Renal cortex interstitium (tissue), 11 donors: ENCODE measurements at regions not wholly inside any gene's neighbourhood (a gene's known extent, or its start where the extent isn't known, plus 50 kb on each side); places are given as distances from the start of the nearest gene placed in this dataset.
A peak's percentile ranks its signal among the peaks of the same experiment; 100 is the strongest.
"Not testable (repeated sequence)": the region's sequence is repeated elsewhere in the genome, so short reads cannot be mapped to it uniquely, and the experiment has no call there.

ENCODE experiments used
- DNase-seq, 11 donors: peaks; one replicate each; pipeline ENCODE4 v3.0.0-alpha.2; 2013; ENCODE audit warnings: low read depth in 9 of 11, low spot score in 4 of 11; ENCODE audit errors: extremely low read depth in 1 of 11

GRCh38 chr9:134525070-134525815, 116.4 kb upstream of the COL5A1 start:
- DNase-seq = no peak

- no peak for DNase-seq
Observed at GRCh38 chr9:134525841-134526583, 115.6 kb upstream of the COL5A1 start.

- no peak for DNase-seq
Observed at GRCh38 chr9:134526584-134527477, 114.8 kb upstream of the COL5A1 start.

- no peak for DNase-seq
Observed at GRCh38 chr9:134530724-134531123, 110.9 kb upstream of the COL5A1 start.

- DNase-seq = no peak
Observed at GRCh38 chr9:134531220-134531970, 110.2 kb upstream of the COL5A1 start.

DNA sequence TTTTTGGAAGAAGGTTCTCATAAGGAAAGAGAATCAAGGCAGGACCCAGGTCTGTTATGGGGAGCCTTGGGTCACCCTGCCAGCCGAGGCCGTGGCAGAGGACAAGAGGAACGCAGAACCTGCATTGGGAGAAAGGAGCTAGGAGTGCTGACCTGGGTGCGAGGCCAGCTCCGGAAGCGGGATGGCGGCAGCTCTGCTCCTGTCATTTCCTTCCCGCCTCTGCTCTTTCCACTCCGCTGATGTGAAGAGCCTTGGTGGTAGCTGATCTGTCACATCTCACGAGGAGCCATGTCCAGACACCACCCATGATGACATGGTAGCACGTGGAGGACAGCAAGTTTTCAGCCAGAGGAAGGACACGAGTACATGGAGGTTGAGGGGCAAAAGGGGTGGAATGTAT, 109.5 kb upstream of the COL5A1 start:
- no peak for DNase-seq

DNA sequence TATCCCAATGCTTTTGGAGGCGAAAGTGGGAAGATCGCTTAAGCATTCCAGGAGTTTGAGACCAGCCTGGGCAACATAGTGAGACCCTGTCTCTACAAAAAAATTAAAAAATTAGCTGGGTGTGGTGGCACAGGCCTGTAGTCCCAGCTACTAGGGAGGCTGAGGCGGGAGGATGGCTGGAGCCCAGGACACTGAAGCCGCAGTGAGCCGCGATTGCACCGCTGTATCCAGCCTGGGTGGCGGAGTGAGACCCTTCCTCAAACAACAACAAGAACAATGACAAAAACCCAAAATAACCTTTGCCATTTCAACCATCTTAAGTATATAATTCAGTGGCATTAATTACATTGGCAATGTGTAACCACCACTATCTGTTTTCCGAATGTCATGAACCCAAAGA, 108.9 kb upstream of the COL5A1 start:
- not testable (repeated sequence) for DNase-seq

DNA sequence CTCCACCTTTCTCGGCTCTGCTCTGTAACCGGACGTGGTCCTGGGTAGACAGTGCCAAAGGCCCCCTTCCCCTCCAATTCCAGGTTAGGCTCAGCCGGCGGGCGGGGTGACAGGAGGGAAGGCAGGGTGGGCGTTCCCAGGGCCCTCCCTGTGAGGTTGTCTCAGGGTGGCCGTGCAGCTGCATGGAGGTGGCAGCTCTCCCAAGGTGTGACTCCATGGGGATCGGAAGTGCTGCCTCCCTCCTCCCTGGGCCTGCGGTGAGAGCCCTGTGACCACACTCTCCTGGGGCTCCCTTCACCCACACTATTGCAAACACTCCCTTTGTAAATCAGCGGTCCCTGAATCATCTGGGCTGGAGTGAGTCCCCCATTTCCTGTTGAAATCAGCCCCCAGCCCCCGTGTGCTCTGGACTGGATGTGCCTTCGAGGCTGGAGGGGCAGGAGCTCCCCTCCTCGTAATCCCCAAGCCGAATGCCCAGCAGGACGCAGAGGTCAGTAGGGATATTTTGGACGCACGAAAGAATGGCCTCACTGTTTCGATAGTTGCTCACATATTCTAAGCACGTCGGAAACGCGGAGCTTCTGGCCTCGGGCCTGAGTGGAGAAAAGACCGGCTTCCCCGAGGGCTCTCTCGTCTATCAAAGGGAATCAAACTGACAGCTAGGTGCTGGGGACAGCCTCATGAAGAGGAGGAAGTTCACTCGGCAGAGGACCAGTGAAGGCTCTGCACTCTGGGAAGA, 107.6 kb upstream of the COL5A1 start:
- DNase-seq = no peak

DNA sequence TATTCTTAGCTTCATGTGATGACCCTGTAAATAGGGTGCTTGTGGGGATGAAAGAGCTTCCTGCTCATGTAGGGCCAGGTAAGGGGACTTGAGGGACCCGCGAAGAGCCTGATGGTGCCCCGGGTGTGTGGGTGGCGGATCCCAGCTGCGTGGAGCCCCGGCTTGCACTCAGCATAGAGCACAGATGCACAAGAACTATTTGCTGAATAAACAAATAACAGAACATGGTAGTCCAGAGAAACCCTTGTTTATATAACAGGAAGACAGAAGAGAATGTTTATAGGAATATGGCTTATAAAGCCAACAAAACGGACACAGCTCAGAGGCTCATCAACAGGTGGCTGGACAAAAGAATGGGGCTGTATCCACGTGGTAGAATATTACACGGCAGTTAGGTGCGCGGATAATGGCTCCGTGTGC, 106.9 kb upstream of the COL5A1 start:
- DNase-seq = no peak

DNA sequence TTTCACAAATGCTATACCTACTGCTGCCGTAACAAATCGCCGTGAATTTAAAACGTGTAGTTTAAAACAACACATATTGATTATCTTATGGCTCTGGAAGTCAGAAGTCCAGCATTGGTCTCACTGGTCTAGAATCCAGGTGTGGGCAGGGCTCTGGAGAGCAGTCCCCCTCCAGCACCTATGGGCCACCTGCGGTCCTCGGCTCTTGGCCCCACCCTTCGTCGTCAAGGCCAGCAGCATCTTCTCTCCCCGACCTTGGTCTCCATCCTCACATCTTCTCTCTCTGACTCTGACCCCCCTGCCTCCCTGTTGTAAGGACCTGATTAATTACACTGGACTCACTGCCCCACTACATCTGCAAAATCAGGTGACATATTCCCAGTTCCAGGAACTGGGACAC, 106.4 kb upstream of the COL5A1 start:
- DNase-seq = no peak

- no peak for DNase-seq
Observed at GRCh38 chr9:134536101-134536900, 105.3 kb upstream of the COL5A1 start.

DNA sequence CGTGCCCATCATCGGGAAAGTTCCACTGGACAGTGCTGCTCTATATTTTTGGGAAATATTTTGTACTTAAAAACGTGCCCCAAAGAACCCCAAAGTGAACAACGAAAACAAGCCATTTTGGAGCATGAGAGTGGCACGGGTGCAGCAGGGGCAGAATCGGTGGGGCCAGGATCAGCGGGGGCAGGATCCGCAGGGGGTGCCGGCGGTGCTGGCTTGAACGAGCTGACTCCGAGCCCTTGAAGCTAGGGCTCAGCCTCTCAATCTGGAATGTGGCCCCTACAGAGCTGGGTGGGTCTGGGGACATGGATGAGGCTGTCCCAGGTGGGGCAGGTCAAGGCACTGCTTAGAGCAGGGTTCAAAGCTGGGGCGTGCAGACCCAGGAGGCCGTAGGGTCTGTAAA, 104.7 kb upstream of the COL5A1 start:
- no peak for DNase-seq

- no peak for DNase-seq
Observed at GRCh38 chr9:134537951-134538641, 103.5 kb upstream of the COL5A1 start.

- DNase-seq = no peak
Observed at GRCh38 chr9:134538856-134539566, 102.6 kb upstream of the COL5A1 start.

DNA sequence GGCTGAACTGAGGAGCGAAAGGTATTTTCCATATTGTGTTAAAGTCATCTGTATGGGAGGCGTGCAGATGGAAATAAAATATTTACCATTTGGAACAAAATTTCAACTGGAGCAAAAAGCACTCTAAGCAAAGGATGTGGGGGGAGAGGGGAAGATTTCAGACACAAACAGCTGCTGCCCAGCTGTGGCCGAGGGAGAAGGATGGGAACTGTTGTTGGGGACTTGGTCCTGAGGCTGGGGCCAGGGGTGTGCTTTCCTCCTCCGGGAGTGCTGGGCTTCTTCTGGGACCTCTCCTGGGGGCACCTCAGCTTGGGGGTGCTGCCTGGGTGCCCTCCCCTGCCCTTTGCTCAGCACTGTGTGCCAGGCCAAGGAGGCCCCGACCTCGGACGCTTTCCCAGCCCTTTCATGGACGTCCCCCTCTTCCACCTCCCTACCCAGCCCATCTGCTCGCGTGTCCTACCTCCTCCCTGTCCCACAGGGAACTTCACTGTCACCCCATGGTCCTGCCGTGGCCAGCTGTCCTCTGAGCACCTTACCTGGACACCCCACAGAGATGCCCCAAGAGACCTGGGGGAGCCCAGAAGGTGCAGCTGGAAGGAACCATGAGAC, 101.9 kb upstream of the COL5A1 start:
- DNase-seq = peak in 3 of 11 donors; percentile 70 to 77 (median 73)
